GM10266 (cell line): ENCODE measurements at regions not wholly inside any gene's neighbourhood (a gene's known extent, or its start where the extent isn't known, plus 50 kb on each side); places are given as distances from the start of the nearest gene placed in this dataset.

Source experiments
- DNase-seq: peaks from one replicate; pipeline ENCODE4 v3.0.0; 2012; ENCODE audit errors: extremely low spot score
- CTCF ChIP-seq: IDR thresholded peaks from 2 replicates; pipeline ENCODE4 v1.5.1; 2012; ENCODE audit warnings: mild to moderate bottlenecking, low read depth; ENCODE audit not compliant: control insufficient read depth, insufficient read depth; ENCODE audit errors: missing control alignments

DNA sequence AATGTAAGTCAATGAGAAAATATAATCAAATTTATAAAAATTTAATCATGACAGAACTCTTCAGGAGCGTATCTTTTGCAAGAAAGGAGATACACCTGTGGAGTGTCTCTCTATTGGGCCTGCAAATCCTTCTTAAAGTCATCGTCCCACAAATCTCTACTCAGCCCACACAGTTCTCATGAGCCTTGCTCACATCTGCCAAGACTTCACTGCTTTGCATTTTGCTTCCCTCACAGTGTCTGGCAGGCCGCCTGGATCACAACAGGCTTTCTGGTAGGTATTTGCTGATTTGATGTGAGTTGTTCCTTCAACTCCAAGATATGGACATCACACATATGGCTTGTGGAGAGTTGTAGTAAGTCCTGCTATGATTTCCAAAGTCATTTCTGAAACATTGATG, 183.1 kb upstream of the ARX start:
- DNase-seq = no peak
- no peak for TF ChIP-seq CTCF

GRCh38 chrX:25198253-25198652, 182.5 kb upstream of the ARX start:
- TF ChIP-seq CTCF = no peak
- no peak for DNase-seq

DNA sequence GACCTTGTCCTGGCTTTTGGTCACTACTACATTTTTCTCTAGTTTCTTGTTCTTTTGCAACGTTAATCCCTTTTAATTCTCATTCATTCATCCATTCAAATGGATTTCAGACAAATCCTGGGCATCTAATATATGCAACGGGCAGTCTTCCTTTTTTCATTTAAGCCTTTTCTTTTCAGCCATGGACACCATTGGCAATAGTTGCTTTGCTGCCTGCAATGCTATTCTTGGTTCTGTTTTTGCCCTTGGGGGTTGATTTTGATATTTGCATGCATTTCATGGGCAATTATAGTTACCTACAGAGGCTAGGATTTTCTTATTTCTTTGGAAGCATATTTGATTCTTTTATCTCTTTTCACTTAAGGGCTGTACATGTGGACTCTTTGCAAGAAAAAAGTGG, 180.5 kb upstream of the ARX start:
- DNase-seq = no peak
- no peak for TF ChIP-seq CTCF

GRCh38 chrX:25191403-25191802, 175.6 kb upstream of the ARX start:
- no peak for TF ChIP-seq CTCF
- no peak for DNase-seq

DNA sequence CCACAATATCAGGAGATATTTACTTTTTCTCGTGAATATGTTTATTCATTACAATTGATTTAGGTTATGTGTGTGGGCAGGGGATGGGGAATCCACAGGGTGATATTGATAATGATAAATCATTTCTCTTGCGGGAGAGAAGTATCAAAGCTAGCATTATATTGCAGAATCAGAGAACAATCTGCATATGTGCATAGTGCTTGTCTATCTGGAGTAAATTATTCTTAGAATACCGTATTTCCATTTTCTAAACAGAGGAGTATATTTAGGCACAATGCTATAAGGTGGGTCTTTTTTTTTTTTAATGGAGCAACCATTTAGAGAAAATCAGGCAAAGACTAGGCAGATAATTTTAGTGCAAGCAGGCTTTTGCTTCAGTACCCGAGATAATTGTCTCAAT, 166.0 kb upstream of the ARX start:
- TF ChIP-seq CTCF = no peak
- no peak for DNase-seq

DNA sequence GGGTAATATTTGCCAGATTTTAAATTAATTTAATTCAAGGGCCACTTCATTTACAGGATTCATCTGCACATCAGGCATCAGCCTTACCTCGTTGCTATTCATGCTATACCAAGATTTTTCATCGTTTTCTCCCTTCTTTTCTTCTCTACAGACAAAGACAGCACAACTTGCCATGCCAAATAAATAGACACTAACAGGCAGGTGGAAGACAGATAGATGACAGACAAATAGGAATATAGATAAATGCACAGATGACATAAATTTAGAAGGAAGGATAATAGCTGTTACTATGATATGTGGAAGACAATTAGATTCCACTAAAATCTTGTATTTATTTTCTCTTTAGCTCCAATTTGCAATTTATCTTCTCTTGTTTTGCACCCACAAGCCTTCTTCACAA, 164.5 kb upstream of the ARX start:
- TF ChIP-seq CTCF = no peak
- DNase-seq = no peak

DNA sequence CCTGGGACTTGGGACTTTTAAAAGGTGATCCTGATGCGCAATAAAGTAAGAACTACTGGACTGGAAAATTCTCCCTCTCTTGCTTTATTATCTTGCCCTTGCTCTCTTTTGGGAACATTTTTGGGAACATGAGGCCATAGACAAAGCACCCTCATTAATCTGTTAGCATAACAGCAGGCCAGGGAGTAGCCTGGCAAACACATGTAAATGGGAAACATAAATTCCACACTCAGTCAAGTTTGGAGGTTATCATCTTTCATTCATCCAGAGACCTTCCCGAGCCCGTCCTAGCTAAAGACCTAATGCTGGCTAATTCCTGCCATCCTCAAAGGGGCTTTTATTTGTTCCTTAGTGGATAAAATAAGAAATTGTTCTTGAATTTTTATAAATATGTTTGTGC, 162.8 kb upstream of the ARX start:
- DNase-seq = no peak
- no peak for TF ChIP-seq CTCF
